GM18951 (cell line): ENCODE measurements at regions not wholly inside any gene's neighbourhood (a gene's known extent, or its start where the extent isn't known, plus 50 kb on each side); places are given as distances from the start of the nearest gene placed in this dataset.

Source experiments
- POLR2A ChIP-seq: IDR thresholded peaks from 4 replicates; pipeline ENCODE4 v1.6.1; 2011; ENCODE audit warnings: mild to moderate bottlenecking; ENCODE audit not compliant: insufficient read length, insufficient read depth; ENCODE audit errors: extremely low read depth
- in situ Hi-C: fragments of 300-500 bp; cut with MboI; formaldehyde crosslinking; loops from one replicate; pipeline ENCODE4 v1.12.0; 2022; ENCODE audit warnings: low sequenced_read_pairs, mixed read lengths, inconsistent platforms; ENCODE audit not compliant: unreplicated experiment

DNA sequence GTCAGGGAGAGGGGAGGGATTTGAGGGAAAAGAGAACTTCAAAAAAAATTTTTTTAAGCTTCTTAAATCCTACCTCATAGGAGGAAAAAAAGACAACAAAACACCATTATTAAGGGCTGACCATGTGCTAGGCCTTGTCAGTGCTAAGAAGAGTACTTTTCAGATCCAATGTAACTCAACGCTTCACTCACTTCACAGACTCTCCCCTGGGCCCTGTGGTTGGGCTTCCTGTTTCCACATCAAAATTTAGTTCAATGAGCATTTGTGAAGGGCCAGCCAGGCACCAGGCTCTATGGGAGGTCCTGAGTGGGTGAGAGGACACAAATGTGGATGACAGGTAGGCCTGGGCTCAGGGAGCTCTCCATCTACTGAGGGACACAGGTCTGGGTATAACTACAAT, 249.8 kb downstream of the PTEN start:
- TF ChIP-seq POLR2A, result no peak
- in situ Hi-C loops, result no loop called here

- in situ Hi-C loops, result no loop called here
Observed at GRCh38 chr10:88113657-88114272, 250.3 kb downstream of the PTEN start.

GRCh38 chr10:88114368-88114767, 250.9 kb downstream of the PTEN start:
- TF ChIP-seq POLR2A, result no peak
- in situ Hi-C loops, result no loop called here

More at GRCh38 chr10:88113657-88114272, 250.3 kb downstream of the PTEN start:
- TF ChIP-seq POLR2A, result no peak

DNA sequence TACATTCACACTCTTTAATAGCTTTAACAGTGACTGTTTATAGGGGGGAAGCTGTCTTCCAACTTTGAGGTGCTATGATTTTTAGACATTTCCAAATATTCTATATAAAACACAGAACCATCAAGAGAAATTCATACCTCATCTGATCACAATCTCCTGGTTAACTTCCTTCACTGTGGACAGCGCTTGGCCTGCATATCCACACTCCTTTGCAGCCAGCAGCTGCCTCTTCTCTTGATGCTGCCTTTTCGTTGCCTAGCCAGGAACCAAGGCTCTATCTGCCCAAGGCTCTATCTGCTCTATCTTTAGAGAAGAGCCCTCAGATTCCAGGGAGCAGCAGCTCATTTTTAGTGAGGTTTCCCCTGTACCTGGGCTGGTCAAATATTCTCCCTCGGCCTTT, 252.0 kb downstream of the PTEN start:
- in situ Hi-C loops, result no loop called here
- no peak for TF ChIP-seq POLR2A

GRCh38 chr10:88115968-88116367, 252.5 kb downstream of the PTEN start:
- TF ChIP-seq POLR2A, result no peak
- in situ Hi-C loops, result no loop called here

DNA sequence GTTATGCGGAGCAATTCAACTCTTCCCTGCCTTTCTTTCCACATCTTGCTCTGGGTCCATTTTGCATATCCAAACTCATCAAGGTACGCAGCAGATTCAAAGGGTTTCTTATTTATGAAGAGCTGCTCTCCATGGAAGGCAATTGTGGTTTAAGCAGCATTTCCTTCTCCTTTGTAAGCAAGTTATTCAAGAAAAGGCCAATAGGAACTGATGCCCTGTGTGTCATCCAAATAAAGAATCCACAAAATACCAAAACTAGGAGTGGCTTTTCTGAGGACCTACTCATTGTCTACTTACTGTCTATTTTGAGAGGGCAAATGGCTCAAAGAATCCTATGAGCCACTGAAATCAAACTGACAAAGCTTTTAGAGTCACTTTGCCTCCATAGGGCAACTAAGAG, 253.1 kb downstream of the PTEN start:
- no peak for TF ChIP-seq POLR2A
- in situ Hi-C loops, result no loop called here

GRCh38 chr10:88116971-88117626, 253.7 kb downstream of the PTEN start:
- in situ Hi-C loops, result no loop called here
- no peak for TF ChIP-seq POLR2A

- no peak for TF ChIP-seq POLR2A
- in situ Hi-C loops, result no loop called here
Observed at GRCh38 chr10:88117869-88118632, 254.6 kb downstream of the PTEN start.

DNA sequence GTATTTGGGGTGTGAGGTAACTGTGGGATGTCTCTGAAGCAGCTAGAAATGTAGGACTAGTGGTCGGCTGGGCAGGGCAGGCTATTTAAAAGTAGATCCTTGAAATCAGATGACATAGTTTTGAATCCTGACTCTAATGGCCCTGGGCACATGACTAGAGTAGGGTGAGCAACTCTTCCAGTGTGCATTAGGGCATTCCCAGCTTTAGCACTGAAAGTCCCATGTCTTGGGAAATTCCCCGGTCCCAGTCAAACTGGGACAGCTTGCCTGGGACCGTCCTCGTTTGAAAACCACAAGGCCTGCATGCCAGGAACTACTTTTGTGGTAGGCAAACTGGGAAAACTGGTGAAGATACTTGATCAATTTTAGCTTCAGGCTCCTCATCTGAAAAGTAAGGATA, 255.3 kb downstream of the PTEN start:
- no peak for TF ChIP-seq POLR2A
- in situ Hi-C loops, result no loop called here

GRCh38 chr10:88119160-88119559, 255.7 kb downstream of the PTEN start:
- in situ Hi-C loops, result no loop called here
- TF ChIP-seq POLR2A, result no peak

DNA sequence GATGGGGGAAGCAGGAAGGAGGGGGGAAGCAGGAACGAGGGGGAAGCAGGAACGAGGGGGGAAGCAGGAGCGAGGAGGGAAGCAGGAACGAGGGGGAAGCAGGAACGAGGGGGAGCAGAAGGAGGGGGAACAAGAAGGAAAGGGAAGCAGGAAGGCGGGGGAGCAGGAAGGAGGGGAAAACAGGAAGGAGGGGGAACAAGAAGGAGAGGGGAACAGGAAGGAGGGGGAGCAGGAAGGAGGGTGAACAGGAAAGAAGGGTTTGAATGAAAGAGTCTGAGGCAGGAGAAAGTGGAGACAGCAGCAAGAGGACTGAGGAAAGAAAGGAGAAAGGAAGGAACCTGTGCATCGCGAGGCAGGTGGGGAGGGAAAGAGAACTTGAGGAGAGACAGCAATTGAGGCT, 256.6 kb downstream of the PTEN start:
- in situ Hi-C loops, result no loop called here
- TF ChIP-seq POLR2A, result no peak

DNA sequence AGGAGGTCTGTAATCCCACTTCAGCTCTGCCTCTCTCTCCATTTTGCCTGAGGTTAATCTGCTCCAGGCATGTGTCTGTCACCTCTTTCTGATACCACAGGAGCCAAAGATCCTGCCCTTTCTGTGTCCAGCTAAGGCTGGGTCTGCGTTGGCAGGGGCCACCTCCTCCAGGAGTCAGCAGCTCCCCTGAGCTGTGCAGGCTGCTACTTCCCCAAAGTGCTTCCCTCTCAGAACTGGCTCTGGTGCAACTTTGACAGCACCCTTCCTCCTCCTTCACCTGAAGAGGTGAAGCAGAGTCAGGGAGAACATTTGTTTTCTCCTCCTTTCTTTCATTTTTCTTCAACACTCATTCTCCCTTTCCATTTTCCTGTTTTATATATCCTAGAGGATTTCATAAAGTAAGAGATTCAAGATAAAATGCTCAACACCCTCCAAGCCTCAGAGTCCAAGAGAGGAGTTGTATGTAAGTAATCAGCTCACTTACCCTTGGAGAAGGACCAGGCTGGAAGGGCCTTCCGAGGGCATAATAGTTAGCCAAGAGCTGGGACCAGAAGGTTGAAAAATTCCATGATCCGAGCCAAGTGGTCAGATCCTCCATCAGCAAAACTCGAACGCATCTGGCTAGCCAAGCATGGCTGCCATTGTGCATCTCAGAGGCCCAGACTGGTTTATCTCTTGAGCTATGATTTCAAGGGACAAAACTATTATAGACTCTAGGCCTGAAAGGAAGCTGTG, 257.3 kb downstream of the PTEN start:
- in situ Hi-C loops, result no loop called here
- TF ChIP-seq POLR2A, result no peak

DNA sequence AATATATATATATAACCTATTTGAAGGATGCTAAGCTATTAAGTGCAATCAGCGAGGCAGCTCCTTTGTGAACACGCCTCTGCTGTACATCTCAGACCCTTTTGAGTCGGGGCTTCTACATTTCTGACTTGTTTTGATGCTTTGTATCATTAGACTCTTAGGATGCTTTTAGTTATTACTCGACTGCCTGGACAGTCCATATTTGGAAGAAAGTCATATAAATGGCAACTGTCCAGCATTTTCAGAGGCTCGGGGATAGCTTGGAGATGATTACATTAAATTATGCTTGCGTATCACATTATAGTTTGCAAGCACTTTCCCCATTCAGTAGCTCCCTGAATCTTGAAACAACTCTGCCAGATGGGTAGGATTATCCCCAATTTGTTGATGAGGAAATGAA, 257.9 kb downstream of the PTEN start:
- in situ Hi-C loops, result no loop called here
- TF ChIP-seq POLR2A, result no peak
